22Rv1 (cell line): ENCODE measurements at regions not wholly inside any gene's neighbourhood (a gene's known extent, or its start where the extent isn't known, plus 50 kb on each side); places are given as distances from the start of the nearest gene placed in this dataset.

Experiments used
- H3K27ac ChIP-seq: fragments of 450-650 bp; 2 replicates; pipeline ENCODE4 v1.5.1; 2017
- CTCF ChIP-seq: fragments of 450-650 bp; IDR thresholded peaks from 2 replicates; pipeline ENCODE4 v1.5.1; 2017; ENCODE audit warnings: mild to moderate bottlenecking
- ZFX ChIP-seq: fragments of 450-650 bp; IDR thresholded peaks from 2 replicates; pipeline ENCODE4 v1.6.1; 2017; ENCODE audit warnings: antibody characterized with exemption, borderline replicate concordance

GRCh38 chr18:78145096-78145495 is 834.5 kb upstream of the SALL3 start:
- no peak overlapping the region for H3K27ac ChIP-seq
- no peak for TF ChIP-seq CTCF
- no peak for TF ChIP-seq ZFX

GRCh38 chr18:78146136-78147085 is 833.2 kb upstream of the SALL3 start:
- no peak overlapping the region for H3K27ac ChIP-seq
- no peak for TF ChIP-seq ZFX

- no peak for TF ChIP-seq CTCF
- TF ChIP-seq ZFX = no peak
Measured at GRCh38 chr18:78150590-78150989, 829.0 kb upstream of the SALL3 start.

GRCh38 chr18:78151234-78151633 is 828.4 kb upstream of the SALL3 start:
- no peak overlapping the region for H3K27ac ChIP-seq
- TF ChIP-seq CTCF = no peak
- no peak for TF ChIP-seq ZFX

More at GRCh38 chr18:78150590-78150989, 829.0 kb upstream of the SALL3 start:
- H3K27ac ChIP-seq = no peak overlapping the region

- TF ChIP-seq ZFX (no peak), CTCF (no peak)
Measured at GRCh38 chr18:78151948-78152725, 827.5 kb upstream of the SALL3 start.

GRCh38 chr18:78153362-78153761 is 826.3 kb upstream of the SALL3 start:
- no peak overlapping the region for H3K27ac ChIP-seq
- TF ChIP-seq ZFX (no peak), CTCF (no peak)

More at GRCh38 chr18:78151948-78152725, 827.5 kb upstream of the SALL3 start:
- no peak overlapping the region for H3K27ac ChIP-seq

- no peak overlapping the region for H3K27ac ChIP-seq
- TF ChIP-seq ZFX (no peak), CTCF (no peak)
Measured at GRCh38 chr18:78154444-78154843, 825.2 kb upstream of the SALL3 start.
